Spleen (tissue), 7 donors: ENCODE measurements at regions not wholly inside any gene's neighbourhood (a gene's known extent, or its start where the extent isn't known, plus 50 kb on each side); places are given as distances from the start of the nearest gene placed in this dataset.

ENCODE experiments used
- CTCF ChIP-seq, 11 experiments: fragments of 200-600 bp in 7 of 11; fragments of 450-650 bp in 4 of 11; sonication (generic) in 4 of 11; IDR thresholded peaks in 8 of 11; conservative IDR thresholded peaks in 3 of 11; 1 replicate in 7 of 11; 2 replicates in 4 of 11; pipeline versions ENCODE4 v1.4.0 to v1.8.0; 2016 to 2021; ENCODE audit warnings: antibody characterized with exemption in 11 of 11, inconsistent platforms in 4 of 11, mild to moderate bottlenecking in 1 of 11
- POLR2A ChIP-seq, 3 donors: fragments of 450-650 bp; IDR thresholded peaks; one replicate each; pipeline ENCODE4 v1.5.1; 2017; ENCODE audit warnings: antibody characterized with exemption in 3 of 3, mild to moderate bottlenecking in 1 of 3
- donor health status: DM: no; HTN: no; CAD: no; lungs with moderate emphysema.
- donor health status: DM: no; HTN: no; CAD: no.
- donor health status: DM: no; HTN: no; CAD: no.

- TF ChIP-seq CTCF (IDR thresholded peaks at IDR 0.05 in 8 of 11, conservative IDR thresholded peaks at IDR 0.05 in 3 of 11), result no peak
- no peak for TF ChIP-seq POLR2A (IDR thresholded peaks at IDR 0.05)
Measured at GRCh38 chr1:91623020-91623419, 122.4 kb downstream of the CDC7 start.
